ENCODE measurements at regions not wholly inside any gene's neighbourhood (a gene's known extent, or its start where the extent isn't known, plus 50 kb on each side); places are given as distances from the start of the nearest gene placed in this dataset.
"Not testable (repeated sequence)": the region's sequence is repeated elsewhere in the genome, so short reads cannot be mapped to it uniquely, and the experiment has no call there.

GRCh38 chr6:99141906-99142305, 194.2 kb upstream of the FBXL4 start:
- not testable (repeated sequence) for DNase-seq (ENCODE audit: low read depth in 2 of 2)

GRCh38 chr6:99138445-99138844, 190.7 kb upstream of the FBXL4 start:
- no peak for DNase-seq (ENCODE audit: low read depth in 2 of 2)

- DNase-seq (ENCODE audit: low read depth in 2 of 2): no peak
Observed at GRCh38 chr6:99137314-99137713, 189.6 kb upstream of the FBXL4 start.

GRCh38 chr6:99136488-99136887, 188.7 kb upstream of the FBXL4 start:
- no peak for DNase-seq (ENCODE audit: low read depth in 2 of 2)

- DNase-seq (ENCODE audit: low read depth in 2 of 2): no peak
Observed at GRCh38 chr6:99132026-99132635, 184.4 kb upstream of the FBXL4 start.

- DNase-seq (ENCODE audit: low read depth in 2 of 2): no peak
Observed at GRCh38 chr6:99130897-99131873, 183.4 kb upstream of the FBXL4 start.

GRCh38 chr6:99129835-99130234, 182.1 kb upstream of the FBXL4 start:
- DNase-seq (ENCODE audit: low read depth in 2 of 2): no peak

GRCh38 chr6:99121748-99122147, 174.0 kb upstream of the FBXL4 start:
- no peak for DNase-seq (ENCODE audit: low read depth in 2 of 2)

- DNase-seq (ENCODE audit: low read depth in 2 of 2): no peak
Observed at GRCh38 chr6:99120641-99121040, 172.9 kb upstream of the FBXL4 start.

GRCh38 chr6:99119109-99120031, 171.6 kb upstream of the FBXL4 start:
- DNase-seq (ENCODE audit: low read depth in 2 of 2): peak in 1 of 2 donors; percentile 1

GRCh38 chr6:99114769-99115406, 167.1 kb upstream of the FBXL4 start:
- DNase-seq (ENCODE audit: low read depth in 2 of 2): no peak

- DNase-seq (ENCODE audit: low read depth in 2 of 2): no peak
Observed at GRCh38 chr6:99111590-99111989, 163.8 kb upstream of the FBXL4 start.

GRCh38 chr6:99110029-99110428, 162.3 kb upstream of the FBXL4 start:
- DNase-seq (ENCODE audit: low read depth in 2 of 2): no peak

- DNase-seq (ENCODE audit: low read depth in 2 of 2): no peak
Observed at GRCh38 chr6:99104218-99104617, 156.5 kb upstream of the FBXL4 start.

GRCh38 chr6:99099243-99099642, 151.5 kb upstream of the FBXL4 start:
- no peak for DNase-seq (ENCODE audit: low read depth in 2 of 2)

GRCh38 chr6:99096170-99096569, 148.4 kb upstream of the FBXL4 start:
- DNase-seq (ENCODE audit: low read depth in 2 of 2): no peak

GRCh38 chr6:99093456-99094190, 145.9 kb upstream of the FBXL4 start:
- DNase-seq (ENCODE audit: low read depth in 2 of 2): no peak

- DNase-seq (ENCODE audit: low read depth in 2 of 2): no peak
Observed at GRCh38 chr6:99092461-99092860, 144.7 kb upstream of the FBXL4 start.

- DNase-seq (ENCODE audit: low read depth in 2 of 2): no peak
Observed at GRCh38 chr6:99091985-99092384, 144.2 kb upstream of the FBXL4 start.

GRCh38 chr6:99080191-99080590, 132.4 kb upstream of the FBXL4 start:
- no peak for DNase-seq (ENCODE audit: low read depth in 2 of 2)

GRCh38 chr6:99079058-99079457, 131.3 kb upstream of the FBXL4 start:
- DNase-seq (ENCODE audit: low read depth in 2 of 2): no peak
